K562 (cell line): ENCODE measurements at regions not wholly inside any gene's neighbourhood (a gene's known extent, or its start where the extent isn't known, plus 50 kb on each side); places are given as distances from the start of the nearest gene placed in this dataset.

Source experiments
- ATF7 ChIP-seq: fragments of 450-650 bp; IDR thresholded peaks from 2 replicates; pipeline ENCODE4 v1.7.1; 2014; ENCODE audit warnings: mild to moderate bottlenecking, moderate library complexity
- CTBP1 ChIP-seq: fragments of 450-650 bp; IDR thresholded peaks from 2 replicates; pipeline ENCODE4 v1.6.1; 2016; ENCODE audit warnings: borderline replicate concordance
- DNMT1 ChIP-seq: fragments of 450-650 bp; IDR thresholded peaks from 2 replicates; pipeline ENCODE4 v1.6.1; 2016; ENCODE audit warnings: antibody characterized with exemption, mild to moderate bottlenecking
- GTF2F1 ChIP-seq: IDR thresholded peaks from 2 replicates; pipeline ENCODE4 v1.6.1; 2011; ENCODE audit warnings: low read depth, low read length, improper control_type of control experiment
- JUN ChIP-seq, 2 experiments: sonication (generic) in 1 of 2; formaldehyde crosslinking in 1 of 2; IDR thresholded peaks; 2 replicates each; pipeline versions ENCODE4 v1.6.1 to v1.8.0; 2012 to 2022; ENCODE audit warnings: borderline replicate concordance in 2 of 2, mild to moderate bottlenecking in 2 of 2, improper control_type of control experiment in 1 of 2, low read depth in 1 of 2, low read length in 1 of 2, missing genetic modification reagents in 1 of 2
- L3MBTL2 ChIP-seq: fragments of 450-650 bp; IDR thresholded peaks from 2 replicates; pipeline ENCODE4 v1.6.1; 2016; ENCODE audit warnings: mild to moderate bottlenecking, moderate library complexity
- MEF2A ChIP-seq: IDR thresholded peaks from 2 replicates; pipeline ENCODE4 v1.6.1; 2011; ENCODE audit warnings: low read depth, mild to moderate bottlenecking, low read length, moderate library complexity; ENCODE audit not compliant: control insufficient read depth
- NCOA1 ChIP-seq: fragments of 450-650 bp; IDR thresholded peaks from 2 replicates; pipeline ENCODE4 v1.6.1; 2016; ENCODE audit warnings: low read depth
- PTRF ChIP-seq: fragments of 450-650 bp; IDR thresholded peaks from 2 replicates; pipeline ENCODE4 v1.6.1; 2016; ENCODE audit warnings: mild to moderate bottlenecking, missing genetic modification characterization, missing compliant biosample characterization
- RAD51 ChIP-seq: fragments of 450-650 bp; IDR thresholded peaks from 2 replicates; pipeline ENCODE4 v1.7.1; 2016; ENCODE audit warnings: low read depth, mild to moderate bottlenecking, borderline replicate concordance
- SMARCA4 ChIP-seq: fragments of 450-650 bp; IDR thresholded peaks from 2 replicates; pipeline ENCODE4 v1.6.1; 2016
- VEZF1 ChIP-seq: fragments of 200-800 bp; sonication (Bioruptor generic); IDR thresholded peaks from 2 replicates; pipeline ENCODE4 v1.6.1; 2017; ENCODE audit warnings: missing genetic modification characterization, missing compliant biosample characterization
- ZNF263 ChIP-seq: sonication (generic); formaldehyde crosslinking; IDR thresholded peaks from 2 replicates; pipeline ENCODE4 v1.8.0; 2022; ENCODE audit warnings: mild to moderate bottlenecking, missing genetic modification reagents, borderline replicate concordance
- ZNF592 ChIP-seq: fragments of 450-650 bp; IDR thresholded peaks from 2 replicates; pipeline ENCODE4 v1.6.1; 2017; ENCODE audit warnings: antibody characterized with exemption, mild to moderate bottlenecking
- TF ChIP-seq, protein P1 (sequence below), 2 experiments: fragments of 450-650 bp in 1 of 2; sonication (generic) in 1 of 2; formaldehyde crosslinking in 1 of 2; IDR thresholded peaks in 1 of 2; conservative IDR thresholded peaks in 1 of 2; 2 replicates each; pipeline versions ENCODE4 v1.6.1 to v1.8.1; 2016 to 2023; ENCODE audit warnings: mild to moderate bottlenecking in 2 of 2, moderate library complexity in 2 of 2, inconsistent platforms in 1 of 2, missing genetic modification reagents in 1 of 2
- TF ChIP-seq, protein P2 (sequence below): fragments of 250-450 bp; sonication (Bioruptor Pico); IDR thresholded peaks from 2 replicates; pipeline ENCODE4 v1.5.0; 2020; ENCODE audit warnings: mild to moderate bottlenecking

- TF ChIP-seq VEZF1 (CRISPR knock-in tag) (peak; percentile 21; the same call in 1 of the 2 replicates), DNMT1 (no peak), NCOA1 (no peak), ZNF592 (no peak), L3MBTL2 (peak; percentile 17; the same call in 1 of the 2 replicates), ZNF263 (CRISPR knock-in tag) (peak; percentile 51; the same call in 1 of the 2 replicates), ATF7 (peak; percentile 95), CTBP1 (peak; percentile 58; the same call in 1 of the 2 replicates), JUN (IDR thresholded peaks at IDR 0.05; ENCODE audit: borderline replicate concordance, low read depth, low read length) (peak; percentile 42; the same call in 1 of the 2 replicates), JUN (CRISPR knock-in tag; IDR thresholded peaks at IDR 0.05; ENCODE audit: borderline replicate concordance) (peak; percentile 77; the same call in 1 of the 2 replicates), PTRF (tag) (no peak), SMARCA4 (peak; percentile 37; the same call in 1 of the 2 replicates), MEF2A (peak; percentile 88), RAD51 (no peak), GTF2F1 (no peak)
- TF ChIP-seq, protein P1, sequence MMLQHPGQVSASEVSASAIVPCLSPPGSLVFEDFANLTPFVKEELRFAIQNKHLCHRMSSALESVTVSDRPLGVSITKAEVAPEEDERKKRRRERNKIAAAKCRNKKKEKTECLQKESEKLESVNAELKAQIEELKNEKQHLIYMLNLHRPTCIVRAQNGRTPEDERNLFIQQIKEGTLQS (IDR thresholded peaks at IDR 0.05) = peak; percentile 95
- TF ChIP-seq, protein P1 (CRISPR knock-in tag; conservative IDR thresholded peaks at IDR 0.05) = no peak
- TF ChIP-seq, protein P2, sequence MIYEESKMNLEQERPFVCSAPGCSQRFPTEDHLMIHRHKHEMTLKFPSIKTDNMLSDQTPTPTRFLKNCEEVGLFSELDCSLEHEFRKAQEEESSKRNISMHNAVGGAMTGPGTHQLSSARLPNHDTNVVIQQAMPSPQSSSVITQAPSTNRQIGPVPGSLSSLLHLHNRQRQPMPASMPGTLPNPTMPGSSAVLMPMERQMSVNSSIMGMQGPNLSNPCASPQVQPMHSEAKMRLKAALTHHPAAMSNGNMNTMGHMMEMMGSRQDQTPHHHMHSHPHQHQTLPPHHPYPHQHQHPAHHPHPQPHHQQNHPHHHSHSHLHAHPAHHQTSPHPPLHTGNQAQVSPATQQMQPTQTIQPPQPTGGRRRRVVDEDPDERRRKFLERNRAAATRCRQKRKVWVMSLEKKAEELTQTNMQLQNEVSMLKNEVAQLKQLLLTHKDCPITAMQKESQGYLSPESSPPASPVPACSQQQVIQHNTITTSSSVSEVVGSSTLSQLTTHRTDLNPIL (CRISPR knock-in tag) = no peak
Observed at GRCh38 chr2:39494784-39495251, 57.7 kb upstream of the MAP4K3 start (continued).
